D721Med (cell line): ENCODE measurements at regions not wholly inside any gene's neighbourhood (a gene's known extent, or its start where the extent isn't known, plus 50 kb on each side); places are given as distances from the start of the nearest gene placed in this dataset.
"Not testable (repeated sequence)": the region's sequence is repeated elsewhere in the genome, so short reads cannot be mapped to it uniquely, and the experiment has no call there.

Experiments
- DNase-seq: peaks from one replicate; pipeline ENCODE4 v3.0.0; 2011; ENCODE audit warnings: low spot score; ENCODE audit not compliant: insufficient read length
- FAIRE-seq: peaks from 2 replicates; lab custom pipeline; 2011; peaks lifted over from hg19 to GRCh38; lab: Jason Lieb, UNC
- TF ChIP-seq, protein P1 (sequence below): IDR thresholded peaks from 2 replicates; pipeline ENCODE4 v1.5.1; 2012; ENCODE audit warnings: mild to moderate bottlenecking, control low read depth; ENCODE audit not compliant: insufficient read depth; ENCODE audit errors: missing control alignments

DNA sequence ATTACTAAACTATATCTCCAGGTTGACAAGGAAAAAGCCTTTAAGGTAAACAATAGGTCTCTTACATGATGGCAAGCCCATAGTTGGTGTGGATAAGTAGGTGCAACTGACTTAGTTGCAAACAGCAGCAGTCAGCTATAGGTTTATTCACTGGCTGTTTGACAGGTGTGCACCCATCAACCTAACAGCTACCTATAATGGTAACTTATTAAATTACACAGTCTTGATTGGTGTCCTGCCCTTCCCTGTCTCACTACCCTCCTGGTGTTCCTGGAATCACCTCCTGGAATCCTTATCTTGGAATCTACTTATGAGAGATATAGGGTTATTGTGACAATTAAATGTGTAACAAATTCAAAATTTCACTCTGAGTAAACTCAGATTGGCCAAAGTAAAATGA, 467.8 kb upstream of the UBE2E2 start:
- DNase-seq (no peak), FAIRE-seq (no peak)
- TF ChIP-seq, protein P1, sequence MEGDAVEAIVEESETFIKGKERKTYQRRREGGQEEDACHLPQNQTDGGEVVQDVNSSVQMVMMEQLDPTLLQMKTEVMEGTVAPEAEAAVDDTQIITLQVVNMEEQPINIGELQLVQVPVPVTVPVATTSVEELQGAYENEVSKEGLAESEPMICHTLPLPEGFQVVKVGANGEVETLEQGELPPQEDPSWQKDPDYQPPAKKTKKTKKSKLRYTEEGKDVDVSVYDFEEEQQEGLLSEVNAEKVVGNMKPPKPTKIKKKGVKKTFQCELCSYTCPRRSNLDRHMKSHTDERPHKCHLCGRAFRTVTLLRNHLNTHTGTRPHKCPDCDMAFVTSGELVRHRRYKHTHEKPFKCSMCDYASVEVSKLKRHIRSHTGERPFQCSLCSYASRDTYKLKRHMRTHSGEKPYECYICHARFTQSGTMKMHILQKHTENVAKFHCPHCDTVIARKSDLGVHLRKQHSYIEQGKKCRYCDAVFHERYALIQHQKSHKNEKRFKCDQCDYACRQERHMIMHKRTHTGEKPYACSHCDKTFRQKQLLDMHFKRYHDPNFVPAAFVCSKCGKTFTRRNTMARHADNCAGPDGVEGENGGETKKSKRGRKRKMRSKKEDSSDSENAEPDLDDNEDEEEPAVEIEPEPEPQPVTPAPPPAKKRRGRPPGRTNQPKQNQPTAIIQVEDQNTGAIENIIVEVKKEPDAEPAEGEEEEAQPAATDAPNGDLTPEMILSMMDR: no peak

DNA sequence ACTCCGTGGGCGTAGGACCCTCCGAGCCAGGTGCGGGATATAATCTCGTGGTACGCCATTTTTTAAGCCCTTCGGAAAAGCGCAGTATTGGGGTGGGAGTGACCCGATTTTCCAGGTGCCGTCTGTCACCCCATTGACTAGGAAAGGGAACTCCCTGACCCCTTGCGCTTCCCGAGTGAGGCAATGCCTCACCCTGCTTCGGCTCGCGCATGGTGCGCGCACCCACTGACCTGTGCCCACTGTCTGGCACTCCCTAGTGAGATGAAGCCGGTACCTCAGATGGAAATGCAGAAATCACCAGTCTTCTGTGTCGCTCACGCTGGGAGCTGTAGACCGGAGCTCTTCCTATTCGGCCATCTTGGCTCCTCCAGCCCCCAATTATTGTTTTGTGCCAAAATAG, 459.7 kb upstream of the UBE2E2 start:
- FAIRE-seq, DNase-seq: not testable (repeated sequence)

DNA sequence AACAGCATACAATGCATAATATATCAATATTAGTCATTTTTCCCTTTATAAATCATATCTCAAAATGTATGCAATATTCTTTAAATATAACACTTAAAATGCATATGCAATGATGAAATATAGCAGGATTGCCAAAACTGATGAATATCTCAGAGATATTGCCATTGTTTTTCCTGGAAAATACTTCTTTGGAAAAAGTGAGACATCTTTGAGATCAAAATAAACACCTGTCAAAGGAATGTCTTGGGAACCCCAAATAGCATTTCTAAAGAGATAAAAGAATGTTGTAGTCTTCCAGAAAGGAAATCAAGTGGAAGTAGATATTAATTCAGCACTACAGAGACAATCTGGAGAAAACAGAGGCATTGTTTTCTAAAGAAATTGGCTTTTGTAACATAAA, 457.8 kb upstream of the UBE2E2 start:
- no peak for DNase-seq
- TF ChIP-seq, protein P1: no peak
- no peak for FAIRE-seq

DNA sequence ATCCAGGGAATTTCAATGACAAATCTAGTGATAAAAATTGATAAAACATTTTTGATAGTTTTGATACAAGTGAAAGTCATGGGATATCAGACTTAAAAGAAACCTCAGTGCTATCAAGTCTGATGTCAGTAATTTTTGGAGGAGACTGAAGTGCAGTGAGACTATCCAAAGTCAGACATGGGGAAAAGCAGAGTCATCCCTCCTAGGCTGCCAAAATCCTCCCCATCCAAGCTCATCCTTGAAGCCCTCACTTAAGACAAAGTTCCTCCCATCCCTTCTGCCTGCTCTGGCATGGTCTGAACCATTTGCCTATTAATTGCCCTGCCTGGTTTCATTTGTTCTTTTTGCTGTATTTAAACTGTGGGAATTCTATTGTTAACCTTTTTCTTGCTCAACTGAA, 456.9 kb upstream of the UBE2E2 start:
- TF ChIP-seq, protein P1: no peak
- no peak for DNase-seq
- no peak for FAIRE-seq

DNA sequence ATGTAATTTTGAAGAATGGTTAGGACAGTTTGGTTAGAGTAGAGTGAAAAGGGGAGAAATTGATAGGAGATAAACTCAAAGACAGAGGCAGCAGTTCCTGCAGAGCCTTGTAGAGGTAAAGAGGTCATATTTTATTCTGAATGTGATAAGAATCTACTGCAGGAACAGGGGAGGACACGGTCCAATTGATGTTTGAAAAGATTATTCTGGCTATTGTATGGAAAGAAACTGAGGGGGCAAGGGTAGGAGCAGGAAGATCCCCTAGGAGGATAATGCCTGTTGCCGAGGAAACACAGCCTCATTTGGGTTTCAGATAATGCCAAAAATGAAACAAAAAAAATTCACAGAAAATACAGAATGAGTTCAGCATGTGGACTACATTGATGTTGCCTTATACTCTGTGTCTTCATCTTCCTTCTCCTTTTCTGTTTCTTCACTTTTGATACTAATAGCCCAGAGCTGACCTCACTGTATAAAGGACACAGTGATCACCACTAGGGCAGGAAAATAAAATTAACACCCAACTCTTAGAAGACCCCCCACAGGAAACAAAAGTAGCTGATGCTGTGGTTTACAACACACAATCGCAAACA, 454.6 kb upstream of the UBE2E2 start:
- TF ChIP-seq, protein P1: no peak
- no peak for DNase-seq
- FAIRE-seq: no peak

DNA sequence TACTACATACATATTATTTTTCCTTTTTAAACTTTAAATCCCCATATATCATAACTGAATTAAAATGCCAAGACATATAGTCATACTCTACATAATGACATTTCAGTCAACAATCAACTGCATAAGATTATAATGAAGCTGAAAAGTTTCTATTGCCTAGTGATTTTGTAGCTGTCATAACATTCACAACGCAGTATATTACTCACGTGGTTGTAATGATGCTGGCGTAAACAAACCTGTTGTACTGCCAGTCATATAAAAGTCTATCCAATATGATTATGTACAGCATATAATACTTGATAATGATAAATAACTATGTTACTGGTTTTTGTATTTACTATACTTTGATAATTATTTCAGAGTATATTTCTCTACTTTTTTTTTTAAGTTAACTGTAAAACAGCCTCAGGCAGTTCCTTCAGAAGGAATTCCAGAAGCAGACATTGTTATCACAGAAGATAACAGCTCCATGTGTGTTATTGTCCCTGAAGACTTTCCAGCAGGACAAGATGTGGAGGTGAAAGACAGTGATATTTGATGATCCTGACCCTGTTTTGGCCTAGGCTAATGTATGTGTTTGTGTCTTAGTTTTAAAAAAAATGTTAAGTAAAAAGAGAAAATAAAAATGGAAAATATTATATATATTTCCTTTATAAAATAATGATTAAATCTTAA, 443.4 kb upstream of the UBE2E2 start:
- FAIRE-seq (no peak), DNase-seq (no peak)
- TF ChIP-seq, protein P1: no peak

DNA sequence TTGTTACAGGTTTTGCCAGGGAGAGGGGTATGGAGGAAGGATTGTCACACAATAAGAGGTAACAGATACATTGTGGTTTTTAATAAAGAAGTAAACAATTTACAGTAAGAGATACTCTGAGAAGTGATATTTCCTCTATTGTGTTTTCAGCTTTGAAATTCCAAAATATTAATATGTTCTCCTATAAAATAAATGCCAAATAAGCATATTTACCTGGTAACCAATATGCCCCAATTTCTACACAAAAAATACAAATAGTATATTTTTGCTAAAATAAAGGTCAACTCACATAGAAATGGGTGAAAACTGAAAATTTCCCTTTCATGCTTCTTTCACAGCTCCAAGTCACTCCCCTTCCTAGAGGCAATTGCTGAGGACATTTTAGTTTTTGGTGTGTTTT, 437.4 kb upstream of the UBE2E2 start:
- FAIRE-seq (no peak), DNase-seq (no peak)
- TF ChIP-seq, protein P1: no peak
